GM19468 (cell line): ENCODE measurements at regions not wholly inside any gene's neighbourhood (a gene's known extent, or its start where the extent isn't known, plus 50 kb on each side); places are given as distances from the start of the nearest gene placed in this dataset.

ENCODE experiments used
- ATAC-seq: cut with Tn5 transposase; IDR thresholded peaks from one replicate; pipeline ENCODE4 v1.9.1; 2021; ENCODE audit warnings: mild to moderate bottlenecking, moderate library complexity, moderate number of reproducible peaks; ENCODE audit not compliant: unreplicated experiment; ENCODE audit errors: extremely low read depth

DNA sequence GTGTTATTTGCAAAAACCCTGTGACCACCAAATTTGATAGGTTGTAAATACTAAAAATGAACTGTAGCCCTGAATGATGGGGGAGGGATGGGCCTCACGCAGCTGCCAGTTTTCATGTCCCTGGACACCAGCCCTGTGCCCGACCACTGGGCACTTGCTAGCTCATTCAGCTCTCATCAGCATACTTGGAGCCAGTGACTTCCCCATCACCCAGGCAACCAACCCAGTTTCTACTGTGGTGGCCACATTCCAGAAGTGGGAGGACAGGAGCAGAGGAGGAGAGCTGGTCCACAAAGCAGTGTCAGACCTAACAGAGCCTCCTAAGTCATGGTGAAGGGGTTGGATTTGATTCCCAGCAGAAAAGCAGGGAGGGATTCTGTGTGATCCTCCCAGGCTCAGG is 128.2 kb downstream of the CPEB2 start:
- ATAC-seq = no peak

DNA sequence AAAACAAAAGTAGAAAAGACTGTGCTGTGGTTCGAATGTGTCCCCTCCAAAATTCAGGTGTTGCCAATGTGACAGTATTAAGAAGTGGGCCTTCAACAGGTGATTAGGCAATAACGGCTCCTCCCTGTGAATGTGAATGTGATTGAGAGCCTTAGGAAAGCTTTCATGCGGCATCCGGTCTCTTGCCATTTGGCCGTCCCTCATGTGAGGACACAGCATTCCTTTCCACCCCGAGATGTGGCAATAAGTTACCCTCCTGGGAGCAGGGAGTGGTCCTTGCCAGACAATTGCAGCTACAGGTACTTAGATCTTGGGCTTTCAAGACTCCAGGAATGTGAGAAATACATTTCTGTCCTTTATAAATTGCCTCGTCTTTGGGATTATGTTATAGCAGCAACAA is 129.3 kb downstream of the CPEB2 start:
- no peak for ATAC-seq

DNA sequence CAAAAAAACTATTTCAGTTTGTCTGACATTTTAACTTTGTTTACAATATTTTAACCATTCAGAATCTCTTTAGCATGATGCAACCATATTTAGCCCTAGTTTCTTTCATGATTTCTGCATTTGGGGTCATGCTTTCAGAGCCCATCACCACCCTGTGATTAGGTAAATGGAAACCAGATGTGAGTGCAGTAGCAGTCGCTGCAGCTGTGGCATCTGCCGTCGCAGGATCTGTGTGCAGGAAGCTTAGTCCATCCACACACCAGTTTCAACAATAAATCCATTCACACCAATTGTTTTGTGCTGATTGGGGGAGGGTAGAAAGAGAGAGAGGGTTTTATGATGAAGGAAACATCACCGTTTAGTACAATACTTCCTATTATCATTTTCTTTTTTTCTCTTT is 130.5 kb downstream of the CPEB2 start:
- ATAC-seq = no peak

DNA sequence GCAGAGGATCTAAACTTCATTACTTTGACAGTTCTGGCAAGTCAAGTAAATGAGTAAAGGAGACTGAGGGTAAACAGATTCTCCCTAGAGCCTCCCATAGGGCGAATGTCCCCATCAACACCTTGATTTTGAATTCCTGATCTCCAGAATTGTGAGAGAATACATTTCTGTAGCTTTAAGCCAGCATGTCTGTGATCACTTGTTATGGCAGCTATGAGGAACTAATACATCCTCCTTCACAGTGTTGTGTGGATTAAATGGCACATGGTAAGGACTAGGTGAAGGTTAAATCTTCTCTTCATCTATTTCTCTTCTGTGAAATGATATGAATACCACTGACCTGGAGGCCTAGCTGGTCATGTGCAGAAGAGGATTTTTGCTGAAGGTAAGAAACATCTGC is 137.3 kb downstream of the CPEB2 start:
- ATAC-seq = no peak

DNA sequence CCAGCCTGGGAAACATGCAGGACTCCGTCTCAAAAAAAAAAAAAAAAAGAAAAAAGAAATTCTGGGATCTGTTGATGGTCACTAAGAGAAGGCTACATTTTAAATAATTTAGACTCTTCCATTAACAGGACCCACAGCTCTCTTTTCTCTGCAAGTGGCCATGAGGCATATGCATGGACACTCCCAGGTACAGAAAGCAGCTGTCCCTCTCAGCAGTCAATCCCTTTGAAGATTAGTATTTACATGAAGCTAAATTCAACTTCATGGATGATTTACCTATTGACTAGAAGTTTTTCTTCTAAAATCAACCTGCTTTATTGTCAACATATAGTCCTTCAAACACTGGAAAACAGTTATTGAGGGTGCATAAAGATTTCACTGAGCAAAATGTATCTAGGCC is 139.9 kb downstream of the CPEB2 start:
- ATAC-seq = no peak

DNA sequence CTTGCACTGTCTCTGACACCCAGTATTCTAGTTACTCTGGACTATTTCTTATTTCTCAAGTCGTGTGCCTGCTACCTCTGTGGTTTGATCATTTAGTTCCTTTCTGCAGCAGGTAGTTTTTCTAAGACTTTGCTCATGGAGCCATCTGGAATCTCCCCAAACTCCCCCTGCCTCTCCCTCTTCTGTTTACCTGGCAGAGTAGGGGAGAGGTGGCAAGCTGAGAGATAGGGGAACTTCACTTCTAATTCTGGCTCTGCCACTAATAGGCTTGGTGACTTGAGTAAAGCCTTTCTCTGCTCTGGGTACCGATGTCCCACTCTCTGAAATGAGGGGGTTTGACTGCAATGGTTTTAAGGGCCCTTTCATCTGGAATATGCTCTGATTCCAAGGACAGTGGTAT is 141.3 kb downstream of the CPEB2 start:
- no peak for ATAC-seq

GRCh38 chr4:15144249-15144966 is 142.1 kb downstream of the CPEB2 start:
- ATAC-seq = no peak

DNA sequence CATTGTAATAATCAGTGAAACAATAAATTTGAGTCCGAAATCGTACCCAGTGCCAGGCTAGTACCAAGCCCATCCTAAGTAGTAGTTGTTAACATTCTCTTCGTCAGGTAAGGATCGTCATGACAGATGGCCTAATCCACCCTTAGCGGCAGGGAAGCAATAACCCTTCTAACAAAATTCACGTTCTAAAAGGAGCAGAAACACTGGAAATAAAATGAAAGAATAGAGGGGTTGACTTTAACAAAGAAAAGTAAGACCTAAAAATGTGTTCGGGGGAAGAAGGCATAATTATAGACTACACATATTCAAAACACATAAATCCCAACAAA is 142.7 kb downstream of the CPEB2 start:
- no peak for ATAC-seq

- ATAC-seq = no peak
Measured at GRCh38 chr4:15145709-15146108, 143.4 kb downstream of the CPEB2 start.

GRCh38 chr4:15147714-15148113 is 145.4 kb downstream of the CPEB2 start:
- ATAC-seq = no peak

DNA sequence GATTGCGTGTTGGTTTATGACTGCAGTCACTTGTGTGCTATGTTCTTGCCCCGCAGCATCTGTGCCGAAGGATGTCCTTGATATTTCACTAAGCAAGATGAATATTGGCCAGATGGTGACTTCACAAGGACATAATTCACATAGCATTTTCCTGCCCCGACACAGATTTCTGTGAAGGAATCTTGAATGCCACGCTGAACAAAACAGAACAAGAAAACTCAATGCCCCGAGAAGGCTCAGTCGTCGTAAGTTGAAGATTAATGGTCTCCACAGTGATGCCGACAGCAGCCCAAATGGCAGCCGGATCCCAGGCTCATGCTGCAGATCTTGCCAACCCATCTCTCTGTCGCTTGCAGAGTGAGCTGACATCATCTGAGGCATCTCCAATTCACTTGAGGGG is 145.9 kb downstream of the CPEB2 start:
- ATAC-seq = no peak

- no peak for ATAC-seq
Measured at GRCh38 chr4:15148691-15149090, 146.4 kb downstream of the CPEB2 start.

- ATAC-seq = peak; percentile 61
Measured at GRCh38 chr4:15149234-15149838, 147.1 kb downstream of the CPEB2 start.

DNA sequence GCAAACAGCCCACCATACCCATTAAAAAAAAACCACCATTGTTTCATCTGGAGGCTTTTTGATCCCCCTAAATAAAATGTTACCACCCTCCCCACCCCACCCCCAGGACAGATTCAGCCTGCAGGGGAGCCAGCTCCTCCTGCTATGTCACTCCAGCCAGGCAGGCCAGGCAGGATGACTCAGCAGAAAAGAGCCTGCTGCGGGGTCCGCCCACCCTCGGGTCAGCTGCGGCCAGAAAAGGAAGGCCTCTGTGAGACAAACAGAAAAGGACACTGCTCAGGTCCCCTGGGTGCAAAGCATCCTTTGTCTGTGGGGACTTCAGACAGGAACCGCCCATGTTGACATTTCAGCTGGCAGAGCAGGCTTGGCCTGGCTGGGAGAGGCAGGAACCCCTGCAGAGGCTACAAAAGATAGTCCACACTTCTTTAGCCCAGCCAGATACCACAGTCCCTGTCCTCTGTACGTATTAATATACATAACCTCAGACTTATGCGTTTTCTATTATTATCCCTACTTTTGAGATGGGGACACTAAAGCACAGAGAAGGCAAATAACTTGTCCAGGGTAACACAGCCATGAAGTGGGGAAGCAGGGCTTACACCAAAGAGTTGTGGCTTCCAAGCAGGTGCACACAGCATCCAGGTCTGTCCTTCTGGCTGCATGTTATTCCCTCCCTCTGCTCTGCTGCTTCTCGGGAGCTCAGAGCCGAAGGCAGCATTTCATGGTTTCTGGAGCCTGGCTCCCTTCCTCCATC is 147.7 kb downstream of the CPEB2 start:
- ATAC-seq = peak; percentile 61

- no peak for ATAC-seq
Measured at GRCh38 chr4:15150631-15151030, 148.3 kb downstream of the CPEB2 start.

DNA sequence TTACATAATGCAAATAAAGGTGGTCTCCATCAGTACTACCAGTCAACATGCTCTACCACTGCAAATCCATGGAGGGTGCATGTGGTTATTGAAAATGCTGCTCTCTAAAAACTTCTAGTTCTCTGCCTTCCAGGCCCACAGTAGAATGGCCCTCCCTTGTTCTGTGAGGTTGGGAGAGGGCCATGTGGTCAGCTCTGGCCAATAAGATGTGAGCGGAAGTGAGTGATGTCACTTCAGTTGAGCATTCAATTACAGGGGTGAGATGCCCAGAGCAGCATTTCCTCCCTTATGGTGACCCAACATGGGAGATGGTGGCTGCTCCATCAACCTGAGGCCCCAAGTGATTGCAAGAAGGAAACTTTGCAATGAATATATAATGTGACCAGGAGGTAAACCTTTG is 148.8 kb downstream of the CPEB2 start:
- no peak for ATAC-seq

GRCh38 chr4:15153662-15154061 is 151.4 kb downstream of the CPEB2 start:
- no peak for ATAC-seq

DNA sequence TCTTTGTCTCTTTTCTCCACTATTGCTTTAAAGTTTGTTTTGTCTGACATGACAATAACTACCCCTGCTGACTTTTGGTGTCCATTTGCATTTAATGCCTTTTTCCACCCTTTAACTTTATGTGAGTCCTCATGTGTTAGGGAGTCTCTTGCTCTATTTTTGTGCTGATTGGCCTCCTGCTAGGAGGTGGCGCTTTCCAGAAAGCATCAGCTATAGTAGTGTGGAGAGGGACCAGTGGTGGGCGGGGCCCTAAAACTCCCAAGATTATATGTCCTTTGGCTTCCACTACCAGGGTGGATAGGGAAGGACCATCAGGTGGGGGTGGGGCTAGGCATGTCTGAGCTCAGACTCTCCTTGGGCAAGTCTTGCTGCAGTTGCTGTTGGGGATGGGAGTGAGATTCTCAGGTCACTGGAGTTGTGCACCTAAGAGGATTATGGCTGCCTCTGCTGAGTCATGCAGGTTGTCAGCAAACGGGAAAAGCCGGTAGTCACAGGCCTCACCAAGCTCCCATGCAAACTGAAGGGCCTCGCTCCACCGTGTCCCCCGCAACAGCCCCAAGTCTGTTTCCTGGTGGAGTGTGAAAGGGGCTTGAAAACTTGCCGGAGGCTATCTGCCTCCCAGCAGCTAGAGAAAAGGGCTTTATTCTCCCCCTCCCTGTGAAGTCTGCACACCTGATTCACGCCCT is 156.3 kb downstream of the CPEB2 start:
- no peak for ATAC-seq

GRCh38 chr4:15159477-15160019 is 157.3 kb downstream of the CPEB2 start:
- ATAC-seq = no peak

- no peak for ATAC-seq
Measured at GRCh38 chr4:15161439-15161838, 159.2 kb downstream of the CPEB2 start.

- ATAC-seq = no peak
Measured at GRCh38 chr4:15162046-15162445, 159.8 kb downstream of the CPEB2 start.
